BLaER1 (cell line): ENCODE measurements at regions not wholly inside any gene's neighbourhood (a gene's known extent, or its start where the extent isn't known, plus 50 kb on each side); places are given as distances from the start of the nearest gene placed in this dataset.

Experiments
- H3K27ac ChIP-seq: shearing (Covaris generic); formaldehyde crosslinking; 2 replicates; pipeline ENCODE4 v1.8.1; 2022
- H3K27me3 ChIP-seq: shearing (Covaris generic); formaldehyde crosslinking; 2 replicates; pipeline ENCODE4 v1.8.1; 2022
- H3K36me3 ChIP-seq: shearing (Covaris generic); formaldehyde crosslinking; 2 replicates; pipeline ENCODE4 v1.8.1; 2022
- H3K4me1 ChIP-seq: shearing (Covaris generic); formaldehyde crosslinking; 2 replicates; pipeline ENCODE4 v1.8.1; 2022
- H3K4me2 ChIP-seq: shearing (Covaris generic); formaldehyde crosslinking; 2 replicates; pipeline ENCODE4 v1.8.1; 2022
- H3K4me3 ChIP-seq: shearing (Covaris generic); formaldehyde crosslinking; 2 replicates; pipeline ENCODE4 v1.8.1; 2022
- H3K9ac ChIP-seq: shearing (Covaris generic); formaldehyde crosslinking; 2 replicates; pipeline ENCODE4 v1.8.1; 2022
- H3K9me3 ChIP-seq: shearing (Covaris generic); formaldehyde crosslinking; 2 replicates; pipeline ENCODE4 v1.8.1; 2022
- H4K20me1 ChIP-seq: shearing (Covaris generic); formaldehyde crosslinking; 2 replicates; pipeline ENCODE4 v1.8.1; 2022
- Cebpa-rat ChIP-seq: shearing (Covaris generic); IDR thresholded peaks from 2 replicates; pipeline ENCODE4 v1.8.1; 2022

GRCh38 chr17:72446525-72447250, 325.9 kb downstream of the SOX9 start:
- Histone ChIP-seq H3K36me3 (no peaks in the 10 kb centered on the region), H3K9ac (no peak overlapping the region), H4K20me1 (no peaks in the 10 kb centered on the region), H3K27me3 (no peaks in the 10 kb centered on the region), H3K27ac (no peak overlapping the region), H3K4me2 (no peak overlapping the region), H3K4me3 (no peak overlapping the region), H3K4me1 (no peaks in the 10 kb centered on the region), H3K9me3 (no peaks in the 10 kb centered on the region)
- no peak for TF ChIP-seq Cebpa-rat

GRCh38 chr17:72447251-72447640, 326.4 kb downstream of the SOX9 start:
- H3K4me3 ChIP-seq = no peak overlapping the region
- H3K4me1 ChIP-seq = no peaks in the 10 kb centered on the region
- no peak overlapping the region for H3K9ac ChIP-seq
- no peak overlapping the region for H3K27ac ChIP-seq
- H3K27me3 ChIP-seq = no peaks in the 10 kb centered on the region
- H3K4me2 ChIP-seq = no peak overlapping the region
- no peaks in the 10 kb centered on the region for H3K9me3 ChIP-seq
- H3K36me3 ChIP-seq = no peaks in the 10 kb centered on the region
- TF ChIP-seq Cebpa-rat = no peak
- no peaks in the 10 kb centered on the region for H4K20me1 ChIP-seq

- H3K27me3 ChIP-seq = no peaks in the 10 kb centered on the region
- H3K9ac ChIP-seq = no peak overlapping the region
- H4K20me1 ChIP-seq = no peaks in the 10 kb centered on the region
- no peak overlapping the region for H3K4me3 ChIP-seq
- H3K27ac ChIP-seq = no peak overlapping the region
- H3K36me3 ChIP-seq = no peaks in the 10 kb centered on the region
- H3K4me1 ChIP-seq = no peaks in the 10 kb centered on the region
- no peak for TF ChIP-seq Cebpa-rat
- no peak overlapping the region for H3K4me2 ChIP-seq
- no peaks in the 10 kb centered on the region for H3K9me3 ChIP-seq
Observed at GRCh38 chr17:72448019-72448418, 327.2 kb downstream of the SOX9 start.

GRCh38 chr17:72452286-72453173, 331.7 kb downstream of the SOX9 start:
- no peak for TF ChIP-seq Cebpa-rat
- peaks cover 9% of the 10 kb centered on the region for H3K4me1 ChIP-seq

GRCh38 chr17:72454342-72454741, 333.5 kb downstream of the SOX9 start:
- H3K4me2 ChIP-seq = no peak overlapping the region
- H3K9me3 ChIP-seq = no peaks in the 10 kb centered on the region

More at GRCh38 chr17:72452286-72453173, 331.7 kb downstream of the SOX9 start:
- Histone ChIP-seq H3K4me3 (no peak overlapping the region), H3K4me2 (no peak overlapping the region), H3K36me3 (no peaks in the 10 kb centered on the region), H4K20me1 (no peaks in the 10 kb centered on the region), H3K9me3 (no peaks in the 10 kb centered on the region), H3K27ac (no peak overlapping the region), H3K9ac (no peak overlapping the region), H3K27me3 (no peaks in the 10 kb centered on the region)

GRCh38 chr17:72455562-72455961, 334.7 kb downstream of the SOX9 start:
- peaks cover 9% of the 10 kb centered on the region for H3K4me1 ChIP-seq
- no peak overlapping the region for H3K27ac ChIP-seq
- H3K27me3 ChIP-seq = no peaks in the 10 kb centered on the region
- no peak overlapping the region for H3K9ac ChIP-seq
- H4K20me1 ChIP-seq = no peaks in the 10 kb centered on the region
- H3K4me2 ChIP-seq = peak overlapping the region; percentile 31; the same call in 1 of the 2 replicates
- TF ChIP-seq Cebpa-rat = no peak
- H3K9me3 ChIP-seq = no peaks in the 10 kb centered on the region
- no peaks in the 10 kb centered on the region for H3K36me3 ChIP-seq
- no peak overlapping the region for H3K4me3 ChIP-seq

More at GRCh38 chr17:72454342-72454741, 333.5 kb downstream of the SOX9 start:
- Histone ChIP-seq H3K36me3 (no peaks in the 10 kb centered on the region), H3K4me3 (no peak overlapping the region), H4K20me1 (no peaks in the 10 kb centered on the region), H3K27ac (no peak overlapping the region), H3K9ac (no peak overlapping the region), H3K27me3 (no peaks in the 10 kb centered on the region), H3K4me1 (peaks cover 9% of the 10 kb centered on the region)
- TF ChIP-seq Cebpa-rat = no peak

- H3K4me2 ChIP-seq = no peak overlapping the region
- H3K27me3 ChIP-seq = no peaks in the 10 kb centered on the region
- no peaks in the 10 kb centered on the region for H3K9me3 ChIP-seq
- no peaks in the 10 kb centered on the region for H4K20me1 ChIP-seq
- no peak overlapping the region for H3K27ac ChIP-seq
- H3K4me1 ChIP-seq = peaks cover 9% of the 10 kb centered on the region
- H3K9ac ChIP-seq = no peak overlapping the region
- no peak overlapping the region for H3K4me3 ChIP-seq
- no peaks in the 10 kb centered on the region for H3K36me3 ChIP-seq
- TF ChIP-seq Cebpa-rat = no peak
Observed at GRCh38 chr17:72456075-72456474, 335.3 kb downstream of the SOX9 start.

GRCh38 chr17:72457712-72458111, 336.9 kb downstream of the SOX9 start:
- Histone ChIP-seq H3K4me2 (no peak overlapping the region), H3K4me3 (no peak overlapping the region), H3K27me3 (no peaks in the 10 kb centered on the region), H3K9ac (no peak overlapping the region), H3K9me3 (peaks cover 11% of the 10 kb centered on the region), H4K20me1 (no peaks in the 10 kb centered on the region), H3K4me1 (peaks cover 13% of the 10 kb centered on the region), H3K27ac (no peak overlapping the region), H3K36me3 (no peaks in the 10 kb centered on the region)
- no peak for TF ChIP-seq Cebpa-rat

- H3K4me1 ChIP-seq = peaks cover 14% of the 10 kb centered on the region
- H3K9ac ChIP-seq = no peak overlapping the region
- H3K4me2 ChIP-seq = no peak overlapping the region
- no peaks in the 10 kb centered on the region for H3K36me3 ChIP-seq
- no peaks in the 10 kb centered on the region for H4K20me1 ChIP-seq
- no peaks in the 10 kb centered on the region for H3K27me3 ChIP-seq
- peaks cover 15% of the 10 kb centered on the region for H3K9me3 ChIP-seq
- H3K27ac ChIP-seq = no peak overlapping the region
- no peak for TF ChIP-seq Cebpa-rat
- H3K4me3 ChIP-seq = no peak overlapping the region
Observed at GRCh38 chr17:72458301-72458700, 337.5 kb downstream of the SOX9 start.

- no peak overlapping the region for H3K4me2 ChIP-seq
- no peaks in the 10 kb centered on the region for H3K36me3 ChIP-seq
- no peak overlapping the region for H3K9ac ChIP-seq
- peaks cover 20% of the 10 kb centered on the region for H3K4me1 ChIP-seq
- no peaks in the 10 kb centered on the region for H4K20me1 ChIP-seq
- H3K4me3 ChIP-seq = no peak overlapping the region
- no peaks in the 10 kb centered on the region for H3K27me3 ChIP-seq
- H3K9me3 ChIP-seq = peaks cover 21% of the 10 kb centered on the region
- H3K27ac ChIP-seq = no peak overlapping the region
- no peak for TF ChIP-seq Cebpa-rat
Observed at GRCh38 chr17:72460711-72461110, 339.9 kb downstream of the SOX9 start.
